GM12873 (cell line): ENCODE measurements at regions not wholly inside any gene's neighbourhood (a gene's known extent, or its start where the extent isn't known, plus 50 kb on each side); places are given as distances from the start of the nearest gene placed in this dataset.

Experiments used
- CTCF ChIP-seq: IDR thresholded peaks from 2 replicates; pipeline ENCODE4 v1.5.1; 2012; ENCODE audit warnings: low read depth, mild to moderate bottlenecking, moderate library complexity, low read length, control low read depth; ENCODE audit not compliant: insufficient read depth; ENCODE audit errors: missing control alignments

GRCh38 chr3:106048946-106049481 lies 180.2 kb upstream of the CBLB start:
- TF ChIP-seq CTCF: no peak

DNA sequence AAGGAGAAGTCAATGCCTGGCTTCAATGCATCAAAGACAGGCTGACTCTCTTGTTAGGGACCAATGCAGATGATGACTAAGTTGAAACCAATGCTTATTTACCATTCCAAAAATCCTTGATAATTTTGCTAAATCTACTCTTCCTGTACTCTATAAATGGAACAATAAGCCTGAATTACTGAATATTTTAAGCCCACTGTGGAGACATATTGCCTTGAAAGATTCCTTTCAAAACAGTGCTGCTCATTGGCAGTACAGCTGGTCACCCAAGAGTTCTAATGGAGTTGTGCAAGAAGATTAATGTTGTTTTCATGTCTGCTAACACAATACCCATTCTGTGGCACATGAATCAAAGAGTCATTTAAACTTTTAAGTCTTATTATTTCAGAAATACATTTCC lies 181.0 kb upstream of the CBLB start:
- no peak for TF ChIP-seq CTCF

- TF ChIP-seq CTCF: no peak
Observed at GRCh38 chr3:106056931-106057330, 188.1 kb upstream of the CBLB start.

GRCh38 chr3:106058475-106058874 lies 189.7 kb upstream of the CBLB start:
- TF ChIP-seq CTCF: no peak

- TF ChIP-seq CTCF: no peak
Observed at GRCh38 chr3:106059953-106060517, 191.2 kb upstream of the CBLB start.

GRCh38 chr3:106063909-106064308 lies 195.1 kb upstream of the CBLB start:
- TF ChIP-seq CTCF: no peak

DNA sequence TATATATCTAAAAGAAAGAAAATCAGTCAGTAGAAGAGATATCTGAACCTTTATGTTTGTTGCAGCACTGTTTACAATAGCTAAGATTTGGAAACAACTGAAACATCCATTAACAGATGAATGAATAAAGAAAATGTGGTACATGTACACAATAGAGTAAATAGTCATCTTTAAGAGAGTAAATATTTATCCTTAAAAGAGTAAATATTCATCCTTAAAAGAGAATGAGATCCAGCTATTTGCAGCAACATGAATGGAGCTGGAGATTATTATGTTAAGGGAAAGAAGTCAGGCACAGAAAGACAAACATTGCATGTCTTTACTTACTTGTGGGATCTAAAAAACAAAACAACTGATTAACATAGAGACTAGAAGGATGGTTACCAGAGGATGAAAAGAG lies 197.0 kb upstream of the CBLB start:
- TF ChIP-seq CTCF: no peak
